A673 (cell line): ENCODE measurements at regions not wholly inside any gene's neighbourhood (a gene's known extent, or its start where the extent isn't known, plus 50 kb on each side); places are given as distances from the start of the nearest gene placed in this dataset.

Experiments
- EZH2 ChIP-seq: fragments of 200-600 bp; sonication (generic); IDR thresholded peaks from 2 replicates; pipeline ENCODE4 v1.6.1; 2017; ENCODE audit warnings: borderline replicate concordance, low read depth, mild to moderate bottlenecking, mixed read lengths, antibody characterized with exemption, low read length; ENCODE audit not compliant: poor library complexity, severe bottlenecking
- TF ChIP-seq, protein P1 (sequence below): fragments of 300-800, 200-600 bp; sonication (generic); conservative IDR thresholded peaks from 2 replicates; pipeline ENCODE4 v1.5.1; 2017; ENCODE audit warnings: low read depth, mild to moderate bottlenecking, antibody characterized with exemption, low read length, moderate library complexity, mixed read lengths

DNA sequence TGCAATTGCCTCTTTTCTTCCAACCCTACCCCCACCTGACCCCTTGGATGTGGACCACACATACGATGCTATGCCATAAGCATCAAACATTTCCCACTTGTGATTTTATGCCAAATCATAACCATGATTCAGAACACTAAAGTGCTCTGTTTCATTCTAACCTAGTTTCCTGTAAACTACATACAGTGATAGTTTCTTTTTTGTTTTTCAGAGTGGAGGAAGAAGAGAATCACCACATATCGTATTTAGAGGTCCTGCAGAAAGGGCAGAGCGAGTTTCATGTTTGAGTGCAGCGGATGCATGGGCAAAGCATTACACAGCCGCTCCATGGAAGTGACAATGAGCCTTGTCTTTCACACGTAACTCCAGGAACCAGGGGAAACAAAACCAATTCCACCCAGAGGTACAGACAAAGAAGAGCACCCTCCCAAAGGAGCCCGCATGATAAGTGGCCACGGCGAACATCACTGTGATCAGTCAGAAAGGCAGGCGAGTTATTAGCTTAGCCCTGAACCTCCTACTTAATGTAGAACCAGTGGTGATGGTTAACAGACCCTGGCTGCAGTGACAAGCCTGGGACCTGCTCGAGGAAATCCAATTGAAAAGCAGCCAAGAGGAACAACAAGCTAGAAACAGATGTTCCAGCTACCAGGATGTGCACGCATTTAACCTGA is 64.0 kb upstream of the ZNF281 start:
- TF ChIP-seq, protein P1, sequence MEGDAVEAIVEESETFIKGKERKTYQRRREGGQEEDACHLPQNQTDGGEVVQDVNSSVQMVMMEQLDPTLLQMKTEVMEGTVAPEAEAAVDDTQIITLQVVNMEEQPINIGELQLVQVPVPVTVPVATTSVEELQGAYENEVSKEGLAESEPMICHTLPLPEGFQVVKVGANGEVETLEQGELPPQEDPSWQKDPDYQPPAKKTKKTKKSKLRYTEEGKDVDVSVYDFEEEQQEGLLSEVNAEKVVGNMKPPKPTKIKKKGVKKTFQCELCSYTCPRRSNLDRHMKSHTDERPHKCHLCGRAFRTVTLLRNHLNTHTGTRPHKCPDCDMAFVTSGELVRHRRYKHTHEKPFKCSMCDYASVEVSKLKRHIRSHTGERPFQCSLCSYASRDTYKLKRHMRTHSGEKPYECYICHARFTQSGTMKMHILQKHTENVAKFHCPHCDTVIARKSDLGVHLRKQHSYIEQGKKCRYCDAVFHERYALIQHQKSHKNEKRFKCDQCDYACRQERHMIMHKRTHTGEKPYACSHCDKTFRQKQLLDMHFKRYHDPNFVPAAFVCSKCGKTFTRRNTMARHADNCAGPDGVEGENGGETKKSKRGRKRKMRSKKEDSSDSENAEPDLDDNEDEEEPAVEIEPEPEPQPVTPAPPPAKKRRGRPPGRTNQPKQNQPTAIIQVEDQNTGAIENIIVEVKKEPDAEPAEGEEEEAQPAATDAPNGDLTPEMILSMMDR, result no peak
- TF ChIP-seq EZH2, result no peak
